ENCODE measurements at regions not wholly inside any gene's neighbourhood (a gene's known extent, or its start where the extent isn't known, plus 50 kb on each side); places are given as distances from the start of the nearest gene placed in this dataset.
A peak's percentile ranks its signal among the peaks of the same experiment; 100 is the strongest.
"Not testable (repeated sequence)": the region's sequence is repeated elsewhere in the genome, so short reads cannot be mapped to it uniquely, and the experiment has no call there.

GRCh38 chr9:108393481-108394001 is 462.2 kb downstream of the ACTL7B start:
- not testable (repeated sequence) for DNase-seq

GRCh38 chr9:108392877-108393276 is 462.9 kb downstream of the ACTL7B start:
- no peak for DNase-seq

GRCh38 chr9:108389056-108389455 is 466.7 kb downstream of the ACTL7B start:
- DNase-seq = no peak

- DNase-seq = no peak
Measured at GRCh38 chr9:108386859-108387384, 468.9 kb downstream of the ACTL7B start.

- DNase-seq = no peak
Measured at GRCh38 chr9:108386032-108386431, 469.8 kb downstream of the ACTL7B start.

- DNase-seq = no peak
Measured at GRCh38 chr9:108383796-108384195, 472.0 kb downstream of the ACTL7B start.

- peak; percentile 46 for DNase-seq
Measured at GRCh38 chr9:108382310-108382709, 473.5 kb downstream of the ACTL7B start.

- DNase-seq = no peak
Measured at GRCh38 chr9:108377881-108378280, 477.9 kb downstream of the ACTL7B start.

GRCh38 chr9:108377382-108377781 is 478.4 kb downstream of the ACTL7B start:
- DNase-seq = peak; percentile 7

- DNase-seq = no peak
Measured at GRCh38 chr9:108376140-108376539, 479.6 kb downstream of the ACTL7B start.

- DNase-seq = no peak
Measured at GRCh38 chr9:108374626-108375025, 481.2 kb downstream of the ACTL7B start.

- no peak for DNase-seq
Measured at GRCh38 chr9:108367188-108367587, 488.6 kb downstream of the ACTL7B start.

GRCh38 chr9:108363311-108363710 is 492.5 kb downstream of the ACTL7B start:
- DNase-seq = peak; percentile 82

- DNase-seq = no peak
Measured at GRCh38 chr9:108360304-108360703, 495.5 kb downstream of the ACTL7B start.

GRCh38 chr9:108356806-108357205 is 499.0 kb downstream of the ACTL7B start:
- no peak for DNase-seq

- DNase-seq = no peak
Measured at GRCh38 chr9:108351571-108351970, 504.2 kb downstream of the ACTL7B start.

GRCh38 chr9:108347463-108348188 is 508.2 kb downstream of the ACTL7B start:
- no peak for DNase-seq

GRCh38 chr9:108345826-108346225 is 510.0 kb downstream of the ACTL7B start:
- DNase-seq = no peak

- DNase-seq = no peak
Measured at GRCh38 chr9:108339251-108339650, 516.5 kb downstream of the ACTL7B start.

GRCh38 chr9:108336575-108336974 is 519.2 kb downstream of the ACTL7B start:
- no peak for DNase-seq

- no peak for DNase-seq
Measured at GRCh38 chr9:108333530-108333983, 522.2 kb downstream of the ACTL7B start.

- no peak for DNase-seq
Measured at GRCh38 chr9:108331596-108331995, 524.2 kb downstream of the ACTL7B start.

- DNase-seq = no peak
Measured at GRCh38 chr9:108325406-108325805, 530.4 kb downstream of the ACTL7B start.

- no peak for DNase-seq
Measured at GRCh38 chr9:108323615-108324014, 532.2 kb downstream of the ACTL7B start.
